Peyer's patch (tissue), 4 donors: ENCODE measurements at regions not wholly inside any gene's neighbourhood (a gene's known extent, or its start where the extent isn't known, plus 50 kb on each side); places are given as distances from the start of the nearest gene placed in this dataset.

ENCODE experiments used
- CTCF ChIP-seq, 6 experiments: fragments of 450-650 bp in 4 of 6; fragments of 200-600 bp in 2 of 6; sonication (generic) in 1 of 6; IDR thresholded peaks; one replicate each; pipeline ENCODE4 v1.5.1; 2017 to 2019; ENCODE audit warnings: antibody characterized with exemption in 6 of 6, mild to moderate bottlenecking in 3 of 6, moderate library complexity in 1 of 6
- POLR2A ChIP-seq, 2 donors: fragments of 450-650 bp; IDR thresholded peaks; one replicate each; pipeline ENCODE4 v1.5.1; 2017; ENCODE audit warnings: antibody characterized with exemption in 2 of 2, mild to moderate bottlenecking in 2 of 2, moderate library complexity in 2 of 2

GRCh38 chr12:124515981-124516380 lies 51.4 kb downstream of the NCOR2 start:
- TF ChIP-seq CTCF (IDR thresholded peaks at IDR 0.05) (no peak), POLR2A (IDR thresholded peaks at IDR 0.05) (no peak)
